NT2/D1 (cell line): ENCODE measurements at regions not wholly inside any gene's neighbourhood (a gene's known extent, or its start where the extent isn't known, plus 50 kb on each side); places are given as distances from the start of the nearest gene placed in this dataset.

Experiments used
- SUZ12 ChIP-seq: IDR thresholded peaks from 2 replicates; pipeline ENCODE4 v1.6.1; 2011; ENCODE audit not compliant: insufficient read length, insufficient read depth; ENCODE audit errors: extremely low read depth
- YY1 ChIP-seq: IDR thresholded peaks from 2 replicates; pipeline ENCODE4 v1.6.1; 2011; ENCODE audit not compliant: insufficient read length, insufficient read depth
- ZNF274 ChIP-seq: IDR thresholded peaks from 2 replicates; pipeline ENCODE4 v1.6.1; 2011; ENCODE audit warnings: mild to moderate bottlenecking, low read depth, low read length

- TF ChIP-seq SUZ12 (no peak), YY1 (no peak), ZNF274 (no peak)
These were observed 447.8 kb downstream of the AMY1C start for GRCh38 chr1:104197516-104197915.
